Left renal pelvis (tissue), 4 donors: ENCODE measurements at regions not wholly inside any gene's neighbourhood (a gene's known extent, or its start where the extent isn't known, plus 50 kb on each side); places are given as distances from the start of the nearest gene placed in this dataset.

Experiments
- DNase-seq, 4 donors: peaks; one replicate each; pipeline ENCODE4 v3.0.0-alpha.2; 2013; ENCODE audit warnings: low read depth in 4 of 4, low spot score in 3 of 4

DNA sequence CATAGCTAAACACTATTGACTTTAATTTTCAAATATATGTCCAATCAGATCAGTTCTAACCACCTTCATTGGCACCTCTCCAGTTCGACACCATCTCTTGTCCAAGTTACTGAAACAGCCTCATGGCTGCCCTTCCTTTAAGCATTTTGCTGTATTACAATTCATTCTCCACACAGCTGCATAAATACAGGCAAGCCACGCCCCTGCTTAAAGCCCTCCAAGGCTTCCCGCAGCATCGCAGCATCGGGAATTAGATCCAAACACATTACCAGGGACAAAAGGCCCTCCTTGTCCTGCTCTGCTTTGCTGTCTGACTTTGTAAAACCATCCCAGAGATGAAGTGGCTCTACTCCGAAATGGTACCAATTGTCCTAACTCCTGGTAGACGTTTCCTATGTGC is 75.1 kb upstream of the RAI14 start:
- DNase-seq = no peak

DNA sequence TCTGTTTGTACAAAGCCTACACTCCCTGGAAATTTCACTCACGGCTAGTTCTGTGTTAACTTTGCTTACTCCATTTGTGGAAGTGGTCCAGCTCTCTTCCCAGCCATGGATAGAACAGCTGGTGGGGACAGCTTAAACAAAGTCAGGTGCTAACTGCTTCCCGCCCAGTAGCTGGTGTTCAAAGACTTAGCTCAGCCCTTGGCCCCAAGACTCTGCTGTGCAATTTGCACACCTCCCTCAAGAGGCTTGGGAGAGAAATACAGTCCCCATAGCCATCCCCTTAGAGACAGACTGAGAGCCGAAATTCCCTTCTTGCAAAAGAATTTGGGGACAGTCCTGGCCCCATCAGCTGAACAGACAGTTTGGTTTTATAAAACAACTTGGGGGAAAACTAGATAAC is 73.8 kb upstream of the RAI14 start:
- no peak for DNase-seq

GRCh38 chr5:34583167-34583566 is 73.0 kb upstream of the RAI14 start:
- no peak for DNase-seq

DNA sequence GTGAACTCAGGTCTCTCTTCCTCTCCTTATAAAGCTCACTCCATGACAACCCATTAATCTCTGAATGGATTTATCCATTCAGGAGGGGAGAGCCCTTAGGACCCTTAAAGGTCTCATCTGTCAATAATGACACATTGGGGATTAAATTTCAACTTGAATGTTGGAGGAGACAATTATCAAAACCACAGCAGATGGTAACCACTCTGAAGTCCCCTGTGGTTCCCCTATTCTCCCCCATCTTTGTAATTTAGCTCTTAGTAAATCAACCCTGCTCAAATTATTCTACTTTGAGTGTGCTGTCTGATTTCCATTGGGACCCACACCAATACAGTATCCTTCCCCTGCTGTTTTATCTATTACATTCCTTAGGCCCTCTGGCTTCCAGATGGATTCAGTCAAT is 72.0 kb upstream of the RAI14 start:
- no peak for DNase-seq

- no peak for DNase-seq
Observed at GRCh38 chr5:34585601-34586104, 70.5 kb upstream of the RAI14 start.

GRCh38 chr5:34586117-34586885 is 69.8 kb upstream of the RAI14 start:
- DNase-seq = no peak

DNA sequence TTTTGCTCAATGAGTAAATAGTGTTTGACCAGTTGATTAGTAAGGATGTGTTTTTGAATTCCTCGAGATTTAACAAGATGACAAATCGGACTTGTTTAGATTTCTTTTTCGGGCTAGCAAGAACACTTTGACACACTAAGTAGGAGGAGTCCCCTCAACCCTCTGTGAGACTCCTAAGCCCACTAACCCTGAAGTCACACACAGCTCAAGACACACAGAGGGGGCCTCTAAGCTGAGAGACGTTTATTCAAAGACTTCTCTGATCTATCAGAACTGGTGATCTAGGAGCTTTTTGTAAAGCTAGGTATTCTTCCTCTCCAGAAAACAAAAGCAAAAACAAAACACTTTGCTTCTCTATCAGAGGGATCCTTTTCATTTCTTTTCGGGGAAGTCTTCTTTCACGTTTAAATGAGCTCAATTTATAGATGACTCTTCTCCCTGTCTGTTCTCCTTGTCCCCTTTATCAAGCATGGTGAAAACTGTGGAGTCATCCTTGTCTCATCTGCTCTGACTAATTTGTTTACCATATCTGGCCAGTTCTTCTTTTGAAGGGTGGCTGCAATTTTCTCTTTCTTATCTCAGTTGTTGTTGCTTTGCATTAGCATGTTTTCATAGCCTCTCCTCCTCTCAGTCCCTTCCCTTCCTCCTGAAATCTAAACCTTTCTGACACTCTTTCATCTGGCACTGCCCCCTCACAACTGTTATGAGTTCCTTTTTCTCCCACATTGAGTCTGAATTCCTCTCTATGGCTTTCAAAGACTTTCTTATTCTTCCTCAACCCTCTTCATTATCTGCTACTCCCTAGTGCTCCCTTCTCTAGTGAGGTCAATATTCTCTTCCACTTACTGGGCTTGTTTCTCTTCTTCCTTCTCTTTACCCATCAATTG is 68.5 kb upstream of the RAI14 start:
- no peak for DNase-seq

DNA sequence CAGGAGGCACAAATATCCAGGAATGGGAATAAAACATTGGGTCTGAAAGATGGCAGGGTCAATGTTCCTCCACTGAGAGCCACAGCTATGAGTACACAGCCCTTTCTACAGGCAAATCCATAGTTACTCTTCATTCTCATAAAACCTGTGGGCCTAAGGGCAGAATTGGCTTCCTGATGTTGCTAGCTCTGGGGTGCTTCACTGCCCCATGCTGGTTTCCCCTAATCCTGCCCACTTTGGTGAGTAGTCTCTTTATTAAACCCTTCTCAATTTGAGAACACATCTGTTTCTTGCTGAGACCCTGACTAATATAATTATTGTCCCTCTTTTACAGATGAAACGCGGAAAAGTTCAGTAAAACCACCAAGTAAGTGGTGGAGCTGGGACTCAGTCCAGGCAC is 66.3 kb upstream of the RAI14 start:
- DNase-seq = no peak

DNA sequence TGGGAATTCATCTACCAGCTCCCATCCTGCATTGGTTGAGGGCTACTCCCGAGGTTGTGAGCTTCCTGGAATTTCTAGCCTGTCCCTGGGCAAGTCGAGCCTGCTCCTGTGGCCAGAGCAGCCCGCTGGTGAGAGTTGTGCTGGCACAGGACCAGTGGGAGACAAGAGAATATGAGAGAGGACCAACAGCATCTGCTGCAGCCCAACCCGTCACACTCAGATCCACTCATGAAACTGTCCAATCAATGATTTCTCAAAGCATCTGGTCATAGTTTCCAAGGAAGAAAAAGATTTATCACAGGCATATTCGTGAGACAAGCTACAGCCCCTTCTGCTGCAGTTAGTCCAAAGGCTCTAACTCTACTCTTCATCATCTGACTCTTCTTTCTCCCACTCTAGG is 64.4 kb upstream of the RAI14 start:
- DNase-seq = no peak

DNA sequence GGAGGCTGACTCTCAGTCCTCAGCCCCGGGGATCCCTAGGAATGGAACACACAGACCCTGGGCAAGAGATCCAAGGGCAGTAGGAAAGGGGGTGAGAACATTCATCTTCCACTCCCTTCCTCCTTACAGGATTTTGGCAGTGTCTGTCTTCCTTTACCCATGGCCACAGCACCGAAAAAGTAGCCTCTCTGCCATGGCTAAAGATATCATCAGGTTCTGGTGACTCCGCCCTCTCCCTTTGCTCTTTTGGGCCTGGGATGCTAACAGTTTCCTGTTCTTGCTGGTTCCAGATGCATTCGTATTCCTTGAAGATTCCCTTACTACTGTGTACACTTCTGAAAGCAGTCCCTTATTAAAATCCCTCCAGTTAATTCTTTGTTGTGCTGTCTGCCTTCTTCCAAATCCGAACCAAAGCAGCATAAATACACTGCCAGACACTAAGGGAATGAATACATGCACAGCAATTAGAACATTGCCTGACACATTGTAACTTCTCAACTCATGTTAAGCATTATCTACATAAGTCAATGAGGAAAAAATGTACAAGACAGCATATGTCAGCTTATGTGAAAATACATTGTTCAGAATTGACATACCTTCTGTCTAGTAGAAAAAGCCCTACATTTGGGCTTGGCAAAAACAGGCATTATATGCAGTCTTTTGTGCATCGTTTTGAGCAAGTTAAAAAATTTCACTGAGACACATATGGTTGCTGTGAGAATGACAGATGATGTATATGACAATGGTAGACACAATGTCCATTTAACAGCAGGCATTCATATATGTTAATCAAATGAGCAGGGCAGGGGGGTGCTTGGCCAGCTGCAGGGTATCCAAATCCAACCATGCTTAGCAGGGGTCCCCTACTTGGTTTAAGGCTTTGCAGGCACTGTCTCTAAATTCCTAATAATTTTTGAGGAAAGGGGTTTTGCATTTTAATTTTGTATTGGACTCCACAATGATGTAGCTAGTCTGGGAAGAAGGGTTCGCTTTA is 58.8 kb upstream of the RAI14 start:
- DNase-seq = no peak

DNA sequence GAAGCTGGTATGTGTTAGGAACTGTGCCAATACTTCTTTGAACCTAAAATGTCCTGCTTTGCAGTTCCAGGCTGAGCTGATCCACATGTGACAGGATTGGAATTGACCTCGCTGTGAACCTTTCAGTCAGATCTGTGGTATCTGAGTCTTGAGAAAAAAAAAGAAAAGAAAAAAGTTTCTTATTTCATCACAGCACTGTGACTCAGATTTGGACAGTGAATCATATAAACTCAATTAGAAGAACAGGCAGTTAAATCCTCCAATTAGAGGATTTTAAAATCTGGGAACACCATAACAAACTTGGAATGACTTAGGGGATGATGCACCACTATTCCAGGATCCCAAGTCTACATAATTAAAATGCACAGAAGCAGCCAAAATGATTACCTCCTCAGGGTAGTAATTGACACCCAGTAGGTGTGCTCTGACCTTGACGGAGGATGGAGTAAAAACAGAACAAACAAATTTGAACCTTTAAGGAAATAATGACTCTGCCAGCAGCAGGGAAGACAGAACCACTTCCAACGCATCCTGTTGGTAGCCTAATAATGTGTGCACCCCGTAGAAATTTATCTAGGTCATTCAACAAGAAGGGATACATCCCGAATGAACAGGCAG is 57.8 kb upstream of the RAI14 start:
- DNase-seq = no peak

- DNase-seq = no peak
Observed at GRCh38 chr5:34599471-34600117, 56.5 kb upstream of the RAI14 start.

GRCh38 chr5:34600118-34600493 is 56.0 kb upstream of the RAI14 start:
- DNase-seq = no peak

GRCh38 chr5:34603378-34603777 is 52.8 kb upstream of the RAI14 start:
- DNase-seq = no peak

DNA sequence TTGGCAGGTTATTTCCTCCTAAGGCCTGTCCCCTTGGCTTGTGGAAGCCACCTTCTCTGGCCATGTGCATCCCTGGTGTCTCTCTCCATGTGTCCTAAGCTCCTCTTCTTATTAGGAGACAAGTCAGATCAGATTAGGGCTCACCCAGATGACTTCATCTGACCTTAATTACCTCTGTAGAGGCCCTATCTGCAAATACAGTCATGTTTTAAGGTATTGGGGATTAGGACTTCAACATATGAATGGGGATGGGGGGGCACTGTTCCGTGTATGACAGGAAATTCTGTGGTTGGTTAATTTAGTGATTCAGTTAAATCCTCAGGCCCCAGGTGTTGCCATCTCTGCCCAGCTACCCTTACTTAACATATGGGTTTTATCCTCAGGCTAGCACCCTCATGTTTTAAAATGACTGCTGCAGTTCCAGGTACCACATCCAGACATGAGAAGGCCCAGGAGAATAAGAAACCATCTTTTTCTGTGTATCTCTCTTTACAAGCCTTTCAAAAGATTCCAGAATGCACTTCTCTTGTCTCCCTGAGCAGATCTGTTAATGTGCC is 51.9 kb upstream of the RAI14 start:
- no peak for DNase-seq

GRCh38 chr5:34606101-34606500 is 50.0 kb upstream of the RAI14 start:
- DNase-seq = no peak
